NCI-H748 treated with DMSO at 0.1 percent for 48 hours (cell line): ENCODE measurements at regions not wholly inside any gene's neighbourhood (a gene's known extent, or its start where the extent isn't known, plus 50 kb on each side); places are given as distances from the start of the nearest gene placed in this dataset.

Experiments used
- DNase-seq: peaks from one replicate; lab custom pipeline; 2025; lab: John Stamatoyannopoulos, UW

- DNase-seq = no peak
Measured at GRCh38 chrX:107502316-107502715, 52.9 kb downstream of the FRMPD3 start.

GRCh38 chrX:107504006-107504405 lies 54.6 kb downstream of the FRMPD3 start:
- DNase-seq = no peak

GRCh38 chrX:107505223-107505622 lies 55.8 kb downstream of the FRMPD3 start:
- DNase-seq = no peak

GRCh38 chrX:107506596-107507031 lies 57.2 kb downstream of the FRMPD3 start:
- DNase-seq = no peak

- DNase-seq = no peak
Measured at GRCh38 chrX:107507093-107507743, 57.8 kb downstream of the FRMPD3 start.

- no peak for DNase-seq
Measured at GRCh38 chrX:107507744-107508117, 58.3 kb downstream of the FRMPD3 start.

- no peak for DNase-seq
Measured at GRCh38 chrX:107508925-107509324, 59.5 kb downstream of the FRMPD3 start.

- no peak for DNase-seq
Measured at GRCh38 chrX:107514944-107515343, 65.5 kb downstream of the FRMPD3 start.

GRCh38 chrX:107521877-107522586 lies 72.6 kb downstream of the FRMPD3 start:
- DNase-seq = no peak

- no peak for DNase-seq
Measured at GRCh38 chrX:107522901-107523300, 73.4 kb downstream of the FRMPD3 start.

GRCh38 chrX:107526141-107526540 lies 76.7 kb downstream of the FRMPD3 start:
- DNase-seq = no peak

GRCh38 chrX:107530141-107530540 lies 80.7 kb downstream of the FRMPD3 start:
- no peak for DNase-seq

- DNase-seq = peak; percentile 32
Measured at GRCh38 chrX:107537815-107538214, 88.4 kb downstream of the FRMPD3 start.

- no peak for DNase-seq
Measured at GRCh38 chrX:107541244-107541643, 87.1 kb upstream of the PRPS1 start.

GRCh38 chrX:107542040-107542439 lies 86.3 kb upstream of the PRPS1 start:
- no peak for DNase-seq

- peak; percentile 20 for DNase-seq
Measured at GRCh38 chrX:107542500-107542899, 85.8 kb upstream of the PRPS1 start.

GRCh38 chrX:107547621-107548020 lies 80.7 kb upstream of the PRPS1 start:
- DNase-seq = no peak

- no peak for DNase-seq
Measured at GRCh38 chrX:107548775-107549174, 79.5 kb upstream of the PRPS1 start.

GRCh38 chrX:107549504-107549903 lies 78.8 kb upstream of the PRPS1 start:
- no peak for DNase-seq

GRCh38 chrX:107551546-107551945 lies 76.8 kb upstream of the PRPS1 start:
- no peak for DNase-seq

GRCh38 chrX:107552930-107553329 lies 75.4 kb upstream of the PRPS1 start:
- no peak for DNase-seq

- no peak for DNase-seq
Measured at GRCh38 chrX:107556967-107557366, 71.3 kb upstream of the PRPS1 start.

- no peak for DNase-seq
Measured at GRCh38 chrX:107559506-107559905, 68.8 kb upstream of the PRPS1 start.

GRCh38 chrX:107560041-107560440 lies 68.3 kb upstream of the PRPS1 start:
- no peak for DNase-seq
